Stimulated activated CD4-positive, alpha-beta T cell treated with anti-CD3 and anti-CD28 coated beads, Interleukin-4, amount 100 ng/mL, for 48 hours (primary cell): ENCODE measurements at regions not wholly inside any gene's neighbourhood (a gene's known extent, or its start where the extent isn't known, plus 50 kb on each side); places are given as distances from the start of the nearest gene placed in this dataset.
"Not testable (repeated sequence)": the region's sequence is repeated elsewhere in the genome, so short reads cannot be mapped to it uniquely, and the experiment has no call there.

Source experiments
- DNase-seq, 2 donors: peaks; one replicate each; pipeline ENCODE4 v3.0.0-alpha.2; 2020; ENCODE audit warnings: low read depth in 2 of 2

DNA sequence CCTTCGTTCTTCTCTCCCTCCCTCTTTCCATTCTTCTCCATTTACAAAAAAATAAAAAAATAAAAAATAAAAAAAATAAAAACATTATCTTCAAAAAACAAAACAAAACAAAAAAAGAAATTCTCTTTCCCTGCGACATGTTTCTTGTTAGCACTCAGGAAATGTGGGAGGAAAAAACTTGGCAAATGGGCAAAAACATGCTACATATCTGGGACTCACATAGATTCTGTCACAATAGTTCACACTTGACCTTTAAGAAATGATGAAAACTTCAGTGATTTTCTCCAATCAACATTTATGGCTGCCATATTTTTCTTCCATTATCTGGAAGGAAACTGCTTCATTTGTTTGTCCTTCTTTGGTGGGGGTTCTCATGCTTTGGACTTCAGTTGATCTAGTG is 109.3 kb downstream of the PRKAB2 start:
- DNase-seq: no peak

DNA sequence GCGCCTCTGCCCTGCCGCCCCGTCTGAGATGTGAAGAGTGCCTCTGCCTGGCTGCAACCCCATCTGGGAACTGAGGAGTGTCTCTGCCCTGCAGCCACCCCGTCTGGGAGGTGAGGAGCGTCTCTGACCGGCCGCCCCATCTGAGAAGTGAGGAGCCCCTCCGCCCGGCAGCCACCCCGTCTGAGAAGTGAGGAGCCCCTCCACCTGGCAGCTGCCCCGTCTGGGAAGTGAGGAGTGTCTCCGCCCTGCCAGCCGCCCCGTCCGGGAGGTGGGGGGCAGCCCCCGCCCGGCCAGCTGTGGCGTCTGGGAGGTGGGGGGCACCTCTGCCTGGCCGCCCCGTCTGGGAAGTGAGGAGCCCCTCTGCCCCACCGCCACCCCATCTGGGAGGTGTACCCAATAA is 110.4 kb downstream of the PRKAB2 start:
- not testable (repeated sequence) for DNase-seq

DNA sequence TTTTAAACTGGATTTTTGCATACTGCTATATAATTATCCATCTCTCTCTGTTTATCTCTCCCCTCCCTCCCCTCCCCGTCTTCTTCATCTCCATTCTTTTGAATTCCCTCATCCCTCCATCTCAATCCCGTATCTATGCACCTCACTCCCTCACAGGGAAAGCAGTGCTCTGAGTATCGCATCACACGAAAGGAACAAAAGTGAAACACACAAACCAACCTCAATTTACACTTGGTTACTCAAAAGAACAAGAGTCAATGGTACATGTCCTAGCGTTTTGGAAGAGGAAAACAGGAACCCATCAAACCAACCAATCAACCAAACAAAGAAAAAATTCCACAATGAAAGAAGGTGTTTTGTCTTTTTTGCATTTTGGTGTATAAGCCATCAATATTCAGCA is 115.1 kb downstream of the NBPF12 start:
- no peak for DNase-seq

DNA sequence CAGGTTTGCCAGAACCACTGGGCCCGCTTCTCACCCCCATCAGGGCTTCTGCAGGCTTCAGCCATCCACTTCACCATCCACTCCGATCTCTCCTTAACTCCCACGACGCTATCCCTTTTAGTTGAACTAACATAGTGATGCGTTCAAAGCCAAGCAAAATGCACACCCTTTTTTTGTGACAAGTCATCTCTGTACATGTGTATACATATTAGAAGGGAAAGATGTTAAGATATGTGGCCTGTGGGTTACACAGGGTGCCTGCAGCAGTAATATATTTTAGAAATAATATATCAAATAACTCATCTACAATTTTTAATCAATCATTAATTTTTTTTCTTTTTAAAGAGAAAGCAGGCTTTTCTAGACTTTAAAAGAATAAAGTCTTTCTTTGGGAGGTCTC is 114.6 kb downstream of the NBPF12 start:
- DNase-seq: no peak

DNA sequence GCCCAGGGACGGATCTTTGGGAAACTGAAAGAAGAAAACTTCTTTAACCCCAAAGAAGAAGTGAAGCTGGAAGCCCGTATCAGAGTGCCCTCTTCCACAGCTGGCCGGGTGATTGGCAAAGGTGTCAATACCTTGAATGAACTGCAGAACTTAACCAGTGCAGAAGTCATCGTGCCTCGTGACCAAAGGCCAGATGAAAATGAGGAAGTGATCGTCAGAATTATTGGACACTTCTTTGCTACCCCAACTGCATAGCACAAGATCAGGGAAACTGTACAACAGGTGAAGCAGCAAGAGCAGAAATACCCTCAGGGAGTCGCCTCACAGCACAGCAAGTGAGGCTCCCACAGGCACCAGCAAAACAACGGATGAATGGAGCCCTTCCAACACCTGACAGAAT is 114.0 kb downstream of the NBPF12 start:
- no peak for DNase-seq

DNA sequence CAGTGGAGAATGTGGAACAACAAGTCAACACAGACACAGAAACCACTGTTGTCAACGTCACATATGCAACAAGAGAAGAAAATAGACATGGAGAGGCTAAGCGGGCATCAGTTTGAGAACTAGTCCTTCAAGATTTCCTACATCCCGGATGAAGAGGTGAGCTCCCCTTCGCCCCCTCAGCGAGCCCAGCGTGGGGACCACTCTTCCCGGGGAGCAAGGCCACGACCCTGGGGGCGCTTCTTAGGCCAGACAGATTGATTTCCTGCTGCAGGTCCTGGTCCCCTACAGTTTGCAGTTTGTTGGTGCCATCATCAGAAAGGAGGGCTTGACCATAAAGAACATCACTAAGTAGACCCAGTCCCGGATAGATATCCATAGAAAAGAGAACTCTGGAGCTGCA is 113.0 kb downstream of the NBPF12 start:
- no peak for DNase-seq

DNA sequence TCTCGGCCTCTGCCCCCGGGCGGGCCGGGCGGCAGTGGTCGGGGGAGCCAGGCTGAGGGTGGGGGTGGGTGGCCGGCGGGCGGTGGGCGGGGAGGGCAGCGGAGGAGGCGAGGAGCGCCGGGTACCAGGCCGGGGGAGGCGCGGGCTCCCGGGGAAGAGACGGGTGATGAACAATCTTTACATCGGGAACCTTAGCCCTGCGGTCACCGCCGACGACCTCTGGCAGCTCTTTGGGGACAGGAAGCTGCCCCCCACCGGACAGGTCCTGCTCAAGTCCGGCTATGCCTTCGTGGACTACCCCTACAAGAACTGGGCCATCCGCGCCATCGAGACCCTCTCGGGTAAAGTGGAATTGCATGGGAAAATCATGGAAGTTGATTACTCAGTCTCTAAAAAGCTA is 112.5 kb downstream of the NBPF12 start:
- no peak for DNase-seq

DNA sequence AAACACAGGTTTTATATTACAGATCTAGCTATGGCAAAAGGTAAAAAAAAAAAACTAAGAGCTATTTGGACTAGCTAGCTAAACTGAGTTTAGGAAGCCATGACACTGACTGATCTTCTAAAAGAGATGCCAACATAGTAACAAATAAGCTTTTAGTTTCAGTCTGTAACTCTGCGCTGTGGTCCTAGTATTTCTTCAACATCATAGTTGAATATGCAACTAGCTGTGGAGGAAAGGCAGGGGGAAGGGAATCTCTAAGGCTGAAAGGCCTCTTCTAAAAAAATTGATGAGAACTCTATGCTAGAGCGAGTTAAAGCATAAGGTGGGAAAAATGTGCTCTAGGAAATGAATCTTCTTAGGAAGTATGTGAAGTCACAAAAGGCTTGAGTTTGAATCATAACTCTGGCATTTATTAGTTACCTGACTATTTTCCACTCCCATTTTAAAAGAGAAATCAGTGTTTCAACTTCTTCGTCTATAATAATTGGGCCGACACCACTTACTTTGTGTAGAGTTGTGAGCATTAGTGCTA is 108.8 kb downstream of the NBPF12 start:
- not testable (repeated sequence) for DNase-seq

DNA sequence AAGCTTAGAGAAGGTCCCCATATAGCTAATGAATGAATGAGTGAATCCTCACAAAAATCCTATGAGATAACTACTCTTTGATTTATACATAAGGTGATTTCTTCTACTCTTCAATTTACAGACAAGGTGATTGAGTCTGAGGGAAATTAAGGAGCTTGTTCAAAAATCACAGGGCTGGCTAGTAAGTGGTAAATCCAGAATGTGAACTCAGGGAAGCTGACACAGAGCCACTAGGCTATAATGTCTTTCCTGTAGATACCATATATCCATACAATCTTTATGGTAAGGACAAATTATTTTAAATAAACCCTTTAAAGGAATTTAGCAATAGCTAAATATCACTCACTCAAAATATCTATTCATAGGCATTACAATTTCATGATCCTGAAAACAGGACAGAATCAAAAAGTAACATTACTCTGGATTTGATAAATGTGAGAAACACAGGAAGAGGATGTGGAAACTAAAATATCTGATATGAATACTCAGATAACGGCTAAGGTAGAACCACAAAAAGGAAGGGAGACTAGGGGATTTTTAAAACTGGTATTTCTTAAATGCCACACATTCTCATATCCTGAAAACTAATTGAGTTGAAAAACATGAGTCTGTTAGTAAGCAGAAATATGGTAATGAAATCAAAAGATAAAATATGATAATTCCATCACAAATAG is 108.2 kb downstream of the NBPF12 start:
- no peak for DNase-seq
